Hepatocyte (in vitro differentiated cells): ENCODE measurements at regions not wholly inside any gene's neighbourhood (a gene's known extent, or its start where the extent isn't known, plus 50 kb on each side); places are given as distances from the start of the nearest gene placed in this dataset.

Experiments used
- CTCF ChIP-seq: fragments of 200-600 bp; sonication (generic); IDR thresholded peaks from 2 replicates; pipeline ENCODE4 v1.5.1; 2016; ENCODE audit warnings: antibody characterized with exemption, mild to moderate bottlenecking; ENCODE audit not compliant: poor library complexity
- EZH2 ChIP-seq: fragments of 200-600 bp; sonication (generic); IDR thresholded peaks from 2 replicates; pipeline ENCODE4 v1.6.1; 2016; ENCODE audit warnings: antibody characterized with exemption, mild to moderate bottlenecking, borderline replicate concordance
- EZH2phosphoT487 ChIP-seq: fragments of 200-600 bp; sonication (generic); IDR thresholded peaks from one replicate; pipeline ENCODE4 v1.6.1; 2018; ENCODE audit warnings: antibody characterized with exemption, mild to moderate bottlenecking, low read depth, moderate library complexity; ENCODE audit not compliant: unreplicated experiment, severe bottlenecking

DNA sequence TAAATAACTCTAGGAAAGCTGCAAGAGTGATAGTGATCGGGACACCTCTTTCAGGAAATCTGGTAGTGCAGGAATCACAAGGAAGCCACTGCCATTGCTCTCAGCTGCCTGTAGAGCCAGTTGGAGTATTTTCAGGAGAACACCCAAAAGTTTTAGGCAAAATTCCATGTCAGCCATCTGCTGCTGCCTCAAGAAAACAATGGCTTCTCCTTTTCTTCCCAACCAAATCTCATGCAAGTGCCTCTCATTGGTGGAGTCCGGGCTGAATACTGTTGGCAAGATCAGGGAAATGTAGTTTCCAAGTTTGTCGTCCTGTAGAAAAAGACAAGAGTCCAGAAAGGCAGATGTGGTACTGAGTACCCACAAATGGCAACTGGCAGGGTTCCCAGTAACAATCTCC is 54.9 kb upstream of the TANC2 start:
- TF ChIP-seq CTCF (no peak), EZH2 (no peak), EZH2phosphoT487 (no peak)
